ENCODE measurements at regions not wholly inside any gene's neighbourhood (a gene's known extent, or its start where the extent isn't known, plus 50 kb on each side); places are given as distances from the start of the nearest gene placed in this dataset.

DNA sequence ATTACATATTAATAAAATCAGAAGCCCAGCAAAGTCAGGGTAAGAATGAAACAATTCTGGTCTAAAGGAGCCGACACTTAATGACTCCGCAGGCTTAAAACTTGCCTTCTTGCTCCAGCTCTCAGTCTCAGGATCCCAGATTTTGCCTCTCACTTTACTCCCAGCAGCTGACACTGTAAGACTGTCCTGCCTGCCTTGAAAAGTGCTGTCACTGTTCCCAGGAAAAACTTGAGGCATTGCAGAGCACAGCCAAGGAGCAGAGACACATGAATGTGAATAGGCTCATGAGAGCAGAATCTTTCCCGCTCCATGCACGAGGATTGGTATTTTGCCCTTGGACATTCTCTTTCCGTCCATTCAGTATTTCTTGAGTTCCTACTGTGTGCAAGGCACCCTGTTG lies 457.6 kb upstream of the ZFHX3 start:
- Histone ChIP-seq H3K27ac (no peak overlapping the region), H3K4me3 (no peak overlapping the region), H3K4me1 (no peaks in the 10 kb centered on the region), H3K36me3 (no peaks in the 10 kb centered on the region), H3K27me3 (replicated peaks in 1 of 7) (no peaks in the 10 kb centered on the region), H3K9me3 (no peaks in the 10 kb centered on the region)
- WGBS, 5 donors: 68 to 89% (median 78%) methylated on average over 5 of the region's 5 CpGs
- intact Hi-C loops (cut with DNase I; ENCODE audit: low total_unique reads): no loop called here
- TF ChIP-seq POLR2A (IDR thresholded peaks at IDR 0.05) (no peak), POLR2AphosphoS5 (IDR thresholded peaks at IDR 0.05) (no peak)
- TF ChIP-seq, protein P1, sequence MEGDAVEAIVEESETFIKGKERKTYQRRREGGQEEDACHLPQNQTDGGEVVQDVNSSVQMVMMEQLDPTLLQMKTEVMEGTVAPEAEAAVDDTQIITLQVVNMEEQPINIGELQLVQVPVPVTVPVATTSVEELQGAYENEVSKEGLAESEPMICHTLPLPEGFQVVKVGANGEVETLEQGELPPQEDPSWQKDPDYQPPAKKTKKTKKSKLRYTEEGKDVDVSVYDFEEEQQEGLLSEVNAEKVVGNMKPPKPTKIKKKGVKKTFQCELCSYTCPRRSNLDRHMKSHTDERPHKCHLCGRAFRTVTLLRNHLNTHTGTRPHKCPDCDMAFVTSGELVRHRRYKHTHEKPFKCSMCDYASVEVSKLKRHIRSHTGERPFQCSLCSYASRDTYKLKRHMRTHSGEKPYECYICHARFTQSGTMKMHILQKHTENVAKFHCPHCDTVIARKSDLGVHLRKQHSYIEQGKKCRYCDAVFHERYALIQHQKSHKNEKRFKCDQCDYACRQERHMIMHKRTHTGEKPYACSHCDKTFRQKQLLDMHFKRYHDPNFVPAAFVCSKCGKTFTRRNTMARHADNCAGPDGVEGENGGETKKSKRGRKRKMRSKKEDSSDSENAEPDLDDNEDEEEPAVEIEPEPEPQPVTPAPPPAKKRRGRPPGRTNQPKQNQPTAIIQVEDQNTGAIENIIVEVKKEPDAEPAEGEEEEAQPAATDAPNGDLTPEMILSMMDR (IDR thresholded peaks at IDR 0.05 in 8 of 11, conservative IDR thresholded peaks at IDR 0.05 in 3 of 11): no peak
- DNase-seq: no peak

DNA sequence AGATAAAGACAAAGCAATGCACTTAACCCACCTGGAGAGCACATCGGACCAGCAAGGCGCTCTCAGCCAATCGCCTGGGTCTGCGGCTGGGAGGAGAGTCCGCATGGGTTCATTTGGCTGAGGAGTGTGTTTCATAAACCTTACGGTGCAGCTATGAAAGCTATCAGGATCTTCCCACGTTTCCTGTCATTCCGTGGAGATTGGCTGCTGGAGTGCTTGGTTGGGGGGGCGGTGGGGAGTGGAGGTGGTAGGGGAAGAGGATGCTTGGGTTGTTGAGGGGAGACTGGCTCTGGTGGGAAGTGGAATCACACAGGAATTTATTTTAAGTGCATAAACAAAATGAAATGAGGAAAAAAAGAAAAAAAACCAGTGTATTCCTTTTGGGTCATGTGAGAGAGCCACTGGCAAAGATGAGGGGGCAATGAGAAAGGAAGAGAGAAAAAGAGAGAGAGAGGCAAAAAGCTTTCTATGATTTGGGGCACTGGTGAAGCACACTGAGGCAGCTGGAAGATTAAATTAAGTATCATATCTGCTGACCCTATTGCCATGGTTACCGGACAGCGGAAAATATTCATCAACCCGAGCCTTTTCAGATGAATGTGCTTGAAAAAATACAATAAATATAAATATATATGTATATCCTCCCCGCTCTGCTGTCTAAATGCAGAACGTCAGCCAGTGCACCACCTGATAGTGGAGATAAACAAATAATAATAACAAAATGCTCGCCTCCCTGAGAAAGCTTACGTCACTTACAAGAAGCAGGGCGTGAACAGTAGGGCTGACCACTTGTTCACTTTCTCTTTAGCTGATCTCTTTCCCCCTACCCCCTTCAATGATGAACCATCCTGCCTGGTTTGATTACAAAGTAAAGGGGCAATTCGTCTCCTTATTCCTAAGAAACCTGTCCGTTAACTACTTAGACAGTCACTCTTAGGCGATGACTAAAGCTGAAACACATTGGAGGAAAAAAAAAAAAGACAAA lies 457.0 kb upstream of the ZFHX3 start:
- intact Hi-C loops (cut with DNase I; ENCODE audit: low total_unique reads): no loop called here
- Histone ChIP-seq H3K4me1 (no peaks in the 10 kb centered on the region), H3K27me3 (replicated peaks in 1 of 7) (no peaks in the 10 kb centered on the region), H3K9me3 (no peaks in the 10 kb centered on the region), H3K4me3 (no peak overlapping the region), H3K27ac (no peak overlapping the region), H3K36me3 (no peaks in the 10 kb centered on the region)
- no peak for TF ChIP-seq POLR2A (IDR thresholded peaks at IDR 0.05)
- TF ChIP-seq POLR2AphosphoS5 (IDR thresholded peaks at IDR 0.05): no peak
- TF ChIP-seq, protein P1 (IDR thresholded peaks at IDR 0.05 in 8 of 11, conservative IDR thresholded peaks at IDR 0.05 in 3 of 11): no peak
- no peak for DNase-seq
- WGBS, 5 donors: 65 to 72% (median 67%) methylated on average over 20 of the region's 20 CpGs

DNA sequence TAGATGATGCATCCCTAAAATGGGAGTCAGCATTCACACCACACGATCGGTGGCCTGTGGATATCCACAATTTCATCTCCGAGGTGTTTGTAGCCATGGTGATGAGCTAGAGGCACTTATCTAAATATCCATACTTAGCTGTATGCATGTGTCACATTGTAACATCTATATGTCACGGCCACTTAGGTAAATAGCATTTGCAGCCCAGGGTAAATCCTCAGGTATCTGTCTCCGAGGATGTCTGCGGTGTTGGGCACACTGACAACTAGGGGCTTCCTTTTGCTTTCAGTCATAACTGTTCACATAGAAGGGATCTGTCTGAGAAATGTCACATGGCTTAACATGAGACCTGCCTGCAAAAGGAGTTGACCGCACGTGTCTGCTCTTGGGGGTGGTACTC lies 455.2 kb upstream of the ZFHX3 start:
- Histone ChIP-seq H3K9me3 (no peaks in the 10 kb centered on the region), H3K4me3 (no peak overlapping the region), H3K27me3 (replicated peaks in 1 of 7) (no peaks in the 10 kb centered on the region), H3K27ac (no peak overlapping the region), H3K4me1 (no peaks in the 10 kb centered on the region), H3K36me3 (no peaks in the 10 kb centered on the region)
- WGBS, 5 donors: 86 to 92% (median 88%) methylated on average over 8 of the region's 8 CpGs
- TF ChIP-seq POLR2A (IDR thresholded peaks at IDR 0.05) (no peak), POLR2AphosphoS5 (IDR thresholded peaks at IDR 0.05) (no peak)
- TF ChIP-seq, protein P1 (IDR thresholded peaks at IDR 0.05 in 8 of 11, conservative IDR thresholded peaks at IDR 0.05 in 3 of 11): no peak
- intact Hi-C loops (cut with DNase I; ENCODE audit: low total_unique reads): no loop called here
- DNase-seq: no peak

DNA sequence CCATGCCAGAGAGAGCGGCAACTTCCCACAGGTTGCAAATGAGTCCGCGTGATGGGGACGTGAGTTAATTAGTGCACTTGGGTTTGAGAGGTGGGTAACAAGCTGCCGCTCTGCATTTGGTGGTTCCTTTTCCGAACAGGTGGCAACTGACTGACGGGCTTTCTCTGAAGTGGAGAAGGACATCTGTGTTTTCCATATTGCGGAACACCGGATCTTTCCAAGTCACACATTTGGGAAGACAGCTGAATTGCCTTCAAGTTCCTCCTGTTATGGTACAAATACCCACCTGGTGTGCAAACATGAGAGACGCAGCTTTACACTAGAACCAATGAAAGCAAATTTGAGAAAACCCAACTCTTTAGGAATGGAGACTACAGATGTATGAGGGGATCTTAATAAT lies 451.3 kb upstream of the ZFHX3 start:
- DNase-seq: no peak
- Histone ChIP-seq H3K27ac (no peak overlapping the region), H3K4me3 (no peak overlapping the region), H3K27me3 (replicated peaks in 1 of 7) (no peaks in the 10 kb centered on the region), H3K9me3 (no peaks in the 10 kb centered on the region), H3K4me1 (no peaks in the 10 kb centered on the region), H3K36me3 (no peaks in the 10 kb centered on the region)
- 91 to 96% (median 94%) methylated on average over 10 of the region's 10 CpGs for WGBS, 5 donors
- intact Hi-C loops (cut with DNase I; ENCODE audit: low total_unique reads): no loop called here
- TF ChIP-seq POLR2A (IDR thresholded peaks at IDR 0.05) (no peak), POLR2AphosphoS5 (IDR thresholded peaks at IDR 0.05) (no peak)
- TF ChIP-seq, protein P1 (IDR thresholded peaks at IDR 0.05 in 8 of 11, conservative IDR thresholded peaks at IDR 0.05 in 3 of 11): no peak

Data from spleen (tissue), 11 donors.